AG04450 (cell line): ENCODE measurements at regions not wholly inside any gene's neighbourhood (a gene's known extent, or its start where the extent isn't known, plus 50 kb on each side); places are given as distances from the start of the nearest gene placed in this dataset.

Source experiments
- CTCF ChIA-PET: fragments of 300-600, 350-600 bp; formaldehyde crosslinking; extraction: SDS; loops from one replicate; lab custom pipeline; 2022; ENCODE audit warnings: antibody characterized with exemption, inconsistent platforms; lab: Charles Lee
- POLR2A ChIA-PET: fragments of 350-600 bp; formaldehyde crosslinking; extraction: SDS; loops from one replicate; lab custom pipeline; 2021; ENCODE audit warnings: antibody characterized with exemption, inconsistent platforms; lab: Yijun Ruan, JAX
- DNase-seq: peaks from one replicate; pipeline ENCODE4 v3.0.0-alpha.2; 2011; ENCODE audit warnings: low read depth, low spot score
- H3K27ac ChIP-seq: one replicate; pipeline ENCODE4 v1.5.1; 2012; ENCODE audit warnings: low read depth, low read length, control low read depth
- H3K27me3 ChIP-seq: one replicate; pipeline ENCODE4 v1.6.0; 2012; ENCODE audit warnings: low read length; ENCODE audit not compliant: control insufficient read depth, insufficient read depth
- H3K4me3 ChIP-seq: 2 replicates; pipeline ENCODE4 v1.5.1; 2011; ENCODE audit warnings: mild to moderate bottlenecking, low read depth, low read length, control low read depth
- H3K9me3 ChIP-seq: 2 replicates; pipeline ENCODE4 v1.5.1; 2012; ENCODE audit warnings: low read length; ENCODE audit not compliant: control insufficient read depth, insufficient read depth
- CTCF ChIP-seq: IDR thresholded peaks from 2 replicates; pipeline ENCODE4 v1.5.1; 2011; ENCODE audit warnings: low read depth, low read length, control low read depth, inconsistent platforms

GRCh38 chr5:124230456-124230855, 516.0 kb downstream of the ZNF608 start:
- no peaks in the 10 kb centered on the region for H3K27me3 ChIP-seq
- ChIA-PET CTCF (no interaction called here), POLR2A (no interaction called here)
- no peak for DNase-seq
- no peak overlapping the region for H3K4me3 ChIP-seq
- H3K27ac ChIP-seq: no peak overlapping the region
- no peak for TF ChIP-seq CTCF
- H3K9me3 ChIP-seq: no peaks in the 10 kb centered on the region

- ChIA-PET POLR2A (no interaction called here), CTCF (no interaction called here)
- no peak overlapping the region for H3K27ac ChIP-seq
- H3K27me3 ChIP-seq: no peaks in the 10 kb centered on the region
- no peak for TF ChIP-seq CTCF
- no peak overlapping the region for H3K4me3 ChIP-seq
- no peaks in the 10 kb centered on the region for H3K9me3 ChIP-seq
- no peak for DNase-seq
Measured at GRCh38 chr5:124229352-124229751, 517.1 kb downstream of the ZNF608 start.

- CTCF ChIA-PET: interaction anchor here (0.6 kb wide), 1 partner anchor 455 kb away, joined by 3 read pairs; no protein-coding TSS in a partner anchor
- POLR2A ChIA-PET: no interaction called here
- no peak overlapping the region for H3K4me3 ChIP-seq
- no peaks in the 10 kb centered on the region for H3K27me3 ChIP-seq
- DNase-seq: no peak
- TF ChIP-seq CTCF: no peak
- H3K27ac ChIP-seq: no peak overlapping the region
- no peaks in the 10 kb centered on the region for H3K9me3 ChIP-seq
Measured at GRCh38 chr5:124227914-124228313, 518.5 kb downstream of the ZNF608 start.

- Histone ChIP-seq H3K27ac (no peak overlapping the region), H3K4me3 (no peak overlapping the region), H3K27me3 (no peaks in the 10 kb centered on the region), H3K9me3 (no peaks in the 10 kb centered on the region)
- ChIA-PET POLR2A (no interaction called here), CTCF (no interaction called here)
- no peak for DNase-seq
- no peak for TF ChIP-seq CTCF
Measured at GRCh38 chr5:124220418-124220817, 526.0 kb downstream of the ZNF608 start.

GRCh38 chr5:124212934-124213333, 533.5 kb downstream of the ZNF608 start:
- H3K27me3 ChIP-seq: no peaks in the 10 kb centered on the region
- H3K4me3 ChIP-seq: no peak overlapping the region
- peaks cover 6% of the 10 kb centered on the region; the same call in 1 of the 2 replicates for H3K9me3 ChIP-seq
- no peak for TF ChIP-seq CTCF
- H3K27ac ChIP-seq: no peak overlapping the region
- CTCF ChIA-PET: no interaction called here
- no peak for DNase-seq
- POLR2A ChIA-PET: no interaction called here
